NCI-H2029 treated with DMSO at 0.1 percent for 48 hours (cell line): ENCODE measurements at regions not wholly inside any gene's neighbourhood (a gene's known extent, or its start where the extent isn't known, plus 50 kb on each side); places are given as distances from the start of the nearest gene placed in this dataset.

Experiments
- DNase-seq: peaks from one replicate; lab custom pipeline; 2025; lab: John Stamatoyannopoulos, UW

- DNase-seq: no peak
Observed at GRCh38 chr13:39938596-39938995, 283.1 kb downstream of the COG6 start.

- DNase-seq: no peak
Observed at GRCh38 chr13:39941236-39941635, 285.8 kb downstream of the COG6 start.

GRCh38 chr13:39941911-39942551 is 286.6 kb downstream of the COG6 start:
- DNase-seq: no peak

- peak; percentile 1 for DNase-seq
Observed at GRCh38 chr13:39942552-39943273, 287.3 kb downstream of the COG6 start.

GRCh38 chr13:39943711-39944110 is 288.2 kb downstream of the COG6 start:
- no peak for DNase-seq

GRCh38 chr13:39945226-39945625 is 289.8 kb downstream of the COG6 start:
- DNase-seq: no peak

- DNase-seq: no peak
Observed at GRCh38 chr13:39946769-39947168, 291.3 kb downstream of the COG6 start.

GRCh38 chr13:39951301-39951700 is 295.8 kb downstream of the COG6 start:
- DNase-seq: no peak

- DNase-seq: no peak
Observed at GRCh38 chr13:39952249-39953233, 297.1 kb downstream of the COG6 start.

- DNase-seq: no peak
Observed at GRCh38 chr13:39954476-39954875, 299.0 kb downstream of the COG6 start.

GRCh38 chr13:39955560-39955959 is 300.1 kb downstream of the COG6 start:
- DNase-seq: no peak

- DNase-seq: no peak
Observed at GRCh38 chr13:39956036-39956435, 300.6 kb downstream of the COG6 start.

- DNase-seq: no peak
Observed at GRCh38 chr13:39957868-39958677, 302.6 kb downstream of the COG6 start.

- no peak for DNase-seq
Observed at GRCh38 chr13:39959497-39960144, 304.2 kb downstream of the COG6 start.

- DNase-seq: no peak
Observed at GRCh38 chr13:39960191-39960590, 304.7 kb downstream of the COG6 start.

- DNase-seq: no peak
Observed at GRCh38 chr13:39961036-39961435, 305.6 kb downstream of the COG6 start.

- DNase-seq: no peak
Observed at GRCh38 chr13:39963612-39964011, 308.1 kb downstream of the COG6 start.

GRCh38 chr13:39965309-39965708 is 309.8 kb downstream of the COG6 start:
- DNase-seq: no peak

- no peak for DNase-seq
Observed at GRCh38 chr13:39967199-39967959, 311.9 kb downstream of the COG6 start.
